NCI-H187 (cell line): ENCODE measurements at regions not wholly inside any gene's neighbourhood (a gene's known extent, or its start where the extent isn't known, plus 50 kb on each side); places are given as distances from the start of the nearest gene placed in this dataset.

Experiments used
- DNase-seq, 2 experiments: peaks; one replicate each; lab custom pipeline; 2025; lab: John Stamatoyannopoulos, UW

DNA sequence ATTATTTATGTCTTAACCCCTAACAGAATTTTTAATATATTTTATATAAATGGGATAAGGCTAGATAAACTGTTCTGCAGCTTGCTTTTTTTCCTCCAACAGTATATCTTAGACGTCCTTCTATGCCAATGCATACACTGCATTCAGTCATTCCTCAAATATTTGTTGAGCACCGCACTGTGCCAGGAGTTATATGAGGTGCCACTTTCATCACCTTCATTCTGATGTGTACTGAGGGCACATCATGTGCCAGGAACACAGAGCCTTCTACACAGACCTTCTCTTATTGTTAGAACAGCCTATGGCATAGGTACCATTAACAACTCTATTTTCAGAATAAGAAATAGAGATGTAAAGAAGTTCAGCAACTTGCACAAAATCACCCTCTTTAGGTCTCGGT lies 570.1 kb downstream of the CDK5RAP2 start:
- DNase-seq: no peak

DNA sequence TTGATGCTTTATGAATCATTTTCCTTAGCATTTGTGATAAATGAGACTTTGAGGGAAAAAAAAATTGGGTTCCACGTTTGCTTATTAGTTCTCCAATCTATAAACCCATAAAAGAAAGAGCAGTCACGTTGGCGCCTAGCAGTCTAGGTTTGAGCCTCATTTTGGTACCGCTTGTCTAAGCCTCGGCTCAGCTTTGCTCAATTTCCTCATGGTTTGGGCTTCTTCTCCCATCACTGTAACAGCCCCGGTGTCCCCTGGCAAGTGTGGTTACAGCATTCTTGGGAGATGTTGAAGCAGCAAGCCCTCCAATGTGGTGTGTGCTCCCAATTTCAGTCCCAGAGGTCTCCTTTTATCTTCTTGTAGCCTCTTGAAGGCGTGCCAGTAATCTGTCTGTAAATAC lies 578.4 kb downstream of the CDK5RAP2 start:
- DNase-seq: no peak

DNA sequence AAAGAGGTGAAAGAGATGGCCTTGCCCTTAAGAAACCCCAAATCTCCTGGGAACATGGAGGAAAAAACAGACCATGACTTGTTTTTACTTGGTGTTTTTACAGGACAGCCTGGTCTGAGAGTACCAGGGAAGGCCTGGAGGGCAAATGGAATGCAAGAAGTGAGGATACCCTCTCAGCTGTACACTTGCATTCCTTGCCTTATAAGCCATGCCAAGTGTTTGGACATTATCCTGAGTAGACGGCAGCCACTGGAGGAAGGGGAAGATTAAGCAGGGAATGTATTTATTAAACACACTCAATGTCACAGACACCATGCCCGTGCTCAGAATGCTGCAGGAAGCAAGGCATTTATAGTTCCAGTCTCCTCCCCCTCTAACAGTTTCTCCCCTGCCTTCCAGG lies 581.4 kb downstream of the CDK5RAP2 start:
- no peak for DNase-seq

DNA sequence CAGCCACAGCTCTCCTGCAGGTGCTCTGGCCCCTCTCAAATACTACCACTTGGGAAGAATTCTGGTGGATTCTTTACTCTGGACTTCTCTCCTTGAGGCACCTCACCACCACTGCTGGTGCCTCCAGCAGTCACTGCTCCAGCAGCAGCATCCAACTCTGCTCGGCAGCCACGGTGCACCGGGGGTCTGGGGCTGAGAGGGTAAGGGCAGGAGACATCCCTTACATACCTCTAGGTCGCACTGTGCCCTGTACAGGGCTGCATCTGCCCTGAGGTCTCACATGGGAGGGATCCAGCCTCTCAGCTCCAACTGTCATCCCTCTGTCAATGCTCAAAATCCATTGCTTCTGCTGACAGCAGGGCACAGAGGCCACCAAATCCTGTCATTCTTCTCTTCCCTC lies 588.2 kb downstream of the CDK5RAP2 start:
- DNase-seq: no peak

DNA sequence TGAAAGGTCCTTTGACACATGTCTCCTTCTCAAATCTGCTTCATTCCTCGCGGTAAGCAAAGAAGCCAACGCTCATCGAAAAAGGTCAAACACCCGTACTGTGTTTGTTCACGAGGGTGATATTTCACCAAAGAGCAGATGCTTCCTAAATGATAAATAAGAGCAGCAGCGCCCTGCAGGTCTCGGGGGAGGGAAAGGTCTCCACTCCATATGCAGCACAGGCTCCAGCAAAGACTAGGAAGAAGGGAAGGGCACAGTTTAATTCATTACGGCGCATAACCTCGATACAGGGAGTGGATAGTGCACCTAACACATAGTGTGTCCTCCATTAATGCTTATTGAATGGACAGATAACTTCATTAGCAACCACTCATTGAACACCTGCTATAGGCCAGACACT lies 593.3 kb downstream of the CDK5RAP2 start:
- DNase-seq: no peak

DNA sequence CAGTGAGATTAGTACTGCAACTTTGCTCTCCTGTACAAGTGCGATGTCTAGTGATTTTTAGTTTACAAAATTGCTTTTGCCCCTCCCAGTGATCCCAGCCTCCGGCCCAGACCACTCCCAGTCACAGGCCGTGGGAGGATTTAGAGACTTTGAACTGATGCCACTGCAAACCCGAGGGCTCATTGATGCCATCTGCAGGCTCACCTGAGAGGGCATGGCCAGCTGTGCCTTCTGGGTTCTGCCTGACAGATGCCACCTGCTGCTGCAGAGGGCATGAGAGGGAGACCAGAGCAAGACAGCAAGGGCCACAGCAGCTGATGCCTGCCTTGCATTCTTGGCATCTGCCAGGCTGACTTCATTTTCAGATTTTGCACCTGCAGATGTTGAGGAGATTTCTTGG lies 593.8 kb downstream of the CDK5RAP2 start:
- DNase-seq: no peak

DNA sequence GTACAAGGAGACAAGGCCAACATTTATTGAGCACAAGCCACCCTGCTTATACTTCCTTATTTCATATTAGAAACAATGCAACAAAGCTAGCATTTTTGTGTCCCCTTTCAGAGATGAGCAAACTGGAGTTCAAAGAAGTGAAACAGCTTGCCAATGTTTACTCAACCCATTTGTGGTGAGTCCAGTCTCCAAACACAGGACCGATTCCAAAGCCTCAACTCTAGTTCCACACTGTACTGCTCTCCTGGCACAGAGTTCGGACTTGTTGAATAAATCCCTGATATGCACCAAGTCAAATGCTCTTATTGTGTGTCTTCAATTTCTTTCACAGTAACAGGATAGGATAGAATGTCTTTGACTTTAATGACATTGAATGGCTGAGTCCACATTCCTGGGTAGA lies 604.8 kb upstream of the BRINP1 start:
- DNase-seq: no peak

DNA sequence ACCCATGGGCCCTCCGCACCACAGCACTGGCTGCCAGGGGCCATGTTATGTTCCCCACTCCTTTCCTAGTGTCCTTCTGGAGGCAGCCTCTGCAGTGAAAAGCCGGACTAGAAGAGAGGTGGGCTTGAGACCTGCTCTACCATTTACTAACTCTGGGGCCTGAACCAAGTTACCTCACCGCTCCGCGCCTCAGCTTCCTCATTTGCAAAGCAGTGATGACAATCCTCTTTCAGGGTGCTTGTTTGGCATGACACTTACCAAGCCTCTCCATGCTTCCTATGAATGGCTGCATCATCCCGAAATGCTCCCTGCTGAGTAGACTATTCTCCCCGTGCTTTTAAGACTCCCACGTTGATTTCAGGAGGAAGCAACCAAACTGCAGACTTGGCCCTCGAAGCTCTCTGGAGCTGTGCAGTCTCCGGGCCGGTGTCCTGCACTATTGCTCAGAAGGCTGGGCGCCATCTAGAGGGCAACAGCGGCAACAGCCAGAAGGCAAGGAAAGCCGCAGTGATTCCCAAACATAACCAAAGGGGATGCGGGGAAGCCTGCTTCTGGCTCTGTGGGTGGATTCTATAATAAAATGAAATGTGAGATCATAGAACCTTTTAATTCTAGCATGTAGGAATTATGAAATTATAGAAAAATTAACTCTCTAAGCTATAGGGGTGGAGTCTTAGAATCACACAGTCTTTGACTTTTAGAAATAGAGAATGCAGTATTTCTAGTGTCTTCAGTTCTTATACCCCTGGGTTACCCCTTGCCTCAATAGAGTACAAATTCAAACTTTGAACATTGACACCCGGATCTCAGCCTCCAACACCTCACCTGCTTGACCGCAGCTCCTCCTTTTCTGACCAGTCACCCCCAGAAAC lies 599.8 kb upstream of the BRINP1 start:
- DNase-seq: peak in 1 of 2 experiments; percentile 18

DNA sequence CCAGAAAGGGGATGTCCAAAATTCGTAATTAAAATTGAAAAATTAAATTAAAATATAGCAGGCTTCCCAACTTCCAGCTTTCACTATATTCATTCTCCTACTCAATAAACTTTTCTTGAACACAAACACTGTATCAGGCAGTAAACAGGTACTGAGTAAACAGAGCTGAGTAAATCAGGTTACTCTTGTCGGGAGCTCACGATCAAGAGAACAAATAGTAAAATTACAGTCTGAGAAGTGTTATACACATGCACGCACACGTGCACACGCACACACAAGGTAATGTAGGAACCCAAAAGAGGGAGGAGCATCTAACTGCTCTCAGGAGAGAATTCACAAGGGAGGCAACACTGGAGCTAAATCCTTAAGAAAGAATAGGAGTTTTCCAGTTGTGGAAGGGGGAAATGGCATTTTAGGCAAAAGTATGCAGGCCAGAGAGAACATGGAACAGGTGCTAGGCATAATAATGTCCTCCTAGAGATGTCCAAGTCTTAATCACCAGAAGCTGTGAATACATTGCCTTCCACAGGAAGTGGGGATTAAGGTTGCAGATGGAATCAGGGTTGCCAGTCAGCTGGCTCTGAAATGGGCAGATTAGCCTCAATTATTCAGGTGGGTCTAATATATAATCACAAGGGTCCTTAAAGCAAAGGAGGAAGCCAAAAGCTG lies 598.8 kb upstream of the BRINP1 start:
- no peak for DNase-seq

DNA sequence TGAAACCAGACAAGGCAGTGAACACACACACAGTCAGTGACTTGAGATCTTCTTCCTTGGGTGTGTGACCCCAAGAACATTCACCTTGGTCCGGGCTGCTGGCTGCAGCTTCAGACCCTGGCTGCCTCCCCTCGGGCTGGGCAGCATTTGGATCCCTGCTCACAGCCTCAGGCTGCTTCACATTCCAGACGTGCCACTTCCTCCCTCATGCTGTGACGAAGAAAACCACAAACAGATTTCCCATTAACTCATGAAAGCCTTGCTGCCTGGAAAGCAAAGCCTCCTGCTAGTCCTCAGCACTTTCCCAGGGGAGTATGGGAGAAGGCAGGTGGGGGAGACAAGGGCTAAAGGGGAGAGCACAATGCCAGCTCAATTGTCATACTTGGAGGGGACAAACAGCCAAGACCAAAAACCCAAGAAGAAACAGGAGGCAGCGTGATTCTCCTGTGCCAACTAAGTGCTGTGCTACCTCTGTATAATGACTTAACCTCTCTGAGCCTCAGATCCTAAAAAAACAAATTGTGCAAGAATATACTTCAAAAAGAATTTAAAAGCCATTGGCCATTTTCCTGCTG lies 594.6 kb upstream of the BRINP1 start:
- no peak for DNase-seq

DNA sequence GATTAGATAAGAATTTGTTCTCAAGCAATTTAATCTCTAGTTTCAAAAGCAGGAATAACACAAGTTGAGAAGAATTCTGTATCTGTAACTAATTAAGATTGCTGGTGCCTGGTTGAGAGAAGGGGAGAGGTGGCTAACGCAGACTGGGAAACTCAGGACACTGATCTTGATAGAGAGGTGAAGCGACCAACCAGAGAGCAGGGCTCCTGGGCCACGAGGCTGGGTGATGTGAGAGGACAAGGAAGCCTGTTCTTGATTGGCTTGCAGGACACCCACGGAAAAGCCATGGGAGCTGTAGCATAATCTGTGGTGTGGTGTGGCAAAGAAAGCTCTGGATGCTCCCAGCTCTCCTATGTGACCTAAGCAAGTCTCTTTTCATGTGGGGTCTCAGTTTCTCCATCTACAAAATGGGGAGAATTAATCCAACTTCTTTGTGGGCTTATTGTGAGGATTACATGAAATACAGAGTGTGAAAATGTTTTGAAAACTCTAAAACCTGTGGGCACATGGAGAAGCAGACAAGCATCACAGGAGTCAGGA lies 594.1 kb upstream of the BRINP1 start:
- DNase-seq: no peak

DNA sequence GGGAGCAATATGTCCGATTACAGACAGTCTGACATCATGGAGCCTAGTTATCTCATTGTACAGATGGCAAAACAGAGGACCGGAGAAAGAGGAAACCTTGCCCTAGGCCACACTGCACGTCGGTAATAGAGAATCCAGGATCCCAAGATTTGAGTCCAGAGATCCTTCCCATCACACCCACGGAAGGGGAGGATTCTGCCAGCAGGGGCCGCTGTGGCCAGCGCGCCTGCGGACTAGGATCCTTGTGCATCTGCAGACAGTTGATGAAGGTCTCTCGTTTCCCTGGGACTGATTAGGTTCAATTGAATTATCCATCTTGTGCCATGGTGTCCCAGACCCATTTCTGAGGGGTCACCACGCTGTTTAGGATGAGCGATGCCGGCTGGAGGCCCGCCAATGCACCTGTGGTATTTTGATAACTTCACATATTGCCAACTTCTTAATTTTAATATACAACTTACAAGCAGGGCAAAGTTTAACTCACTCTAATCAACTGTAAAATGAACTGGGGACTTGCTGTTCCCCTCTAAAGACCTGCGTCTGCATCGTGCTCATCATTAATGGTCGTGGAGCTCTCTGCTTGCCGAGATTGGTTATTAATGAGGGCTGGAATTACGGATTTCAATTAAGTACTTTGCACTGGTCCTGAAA lies 592.7 kb upstream of the BRINP1 start:
- no peak for DNase-seq

DNA sequence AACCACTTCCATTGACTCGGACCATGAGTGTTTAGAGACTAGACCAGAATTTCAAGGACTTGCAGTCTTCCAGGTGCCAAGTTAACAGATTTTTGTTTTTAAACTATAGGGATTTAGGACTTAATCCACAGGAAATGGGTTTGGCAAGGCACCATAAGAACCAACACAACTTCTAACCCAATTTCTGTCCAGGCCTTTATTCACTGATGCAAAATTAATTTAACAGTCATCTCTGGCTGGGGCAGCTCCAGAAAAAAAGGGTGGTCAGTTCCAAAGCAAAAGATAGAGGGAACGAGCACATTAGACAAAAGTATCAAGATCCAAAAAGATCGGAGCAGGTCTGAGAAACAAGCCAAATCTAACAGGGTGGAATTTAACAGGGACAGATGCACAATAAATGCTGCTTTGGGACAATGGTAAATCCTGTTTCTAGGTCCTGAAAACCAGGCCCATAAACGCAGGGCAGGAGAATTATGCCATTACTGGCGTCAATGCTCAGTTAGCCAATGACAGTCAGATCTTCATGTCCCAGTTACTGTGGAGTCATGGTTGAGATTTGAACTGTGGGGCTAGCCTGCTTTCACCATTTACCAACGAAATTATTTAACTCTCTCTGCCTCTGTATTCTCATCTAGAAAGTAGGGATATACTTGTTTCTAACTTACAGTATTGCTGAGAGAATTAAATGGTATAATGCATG lies 590.8 kb upstream of the BRINP1 start:
- DNase-seq: no peak

DNA sequence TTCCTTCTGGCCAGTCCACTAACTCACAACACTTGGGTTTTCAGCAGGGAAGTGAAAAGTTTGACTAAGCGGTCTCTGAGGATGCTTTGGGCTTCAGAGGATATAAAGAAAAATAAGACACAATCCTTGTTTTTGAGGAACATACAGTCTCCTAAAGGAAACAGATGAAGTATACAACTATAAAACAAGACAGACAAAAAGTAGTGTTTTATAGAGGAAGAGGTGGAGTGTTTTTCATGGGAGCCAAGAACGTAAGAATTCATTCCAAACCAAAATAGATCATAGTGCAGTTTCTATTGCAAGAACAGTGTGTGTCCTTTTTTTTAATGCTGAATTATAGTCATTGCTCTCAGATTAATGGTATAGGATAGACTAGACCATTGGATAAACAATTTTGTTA lies 586.9 kb upstream of the BRINP1 start:
- no peak for DNase-seq

DNA sequence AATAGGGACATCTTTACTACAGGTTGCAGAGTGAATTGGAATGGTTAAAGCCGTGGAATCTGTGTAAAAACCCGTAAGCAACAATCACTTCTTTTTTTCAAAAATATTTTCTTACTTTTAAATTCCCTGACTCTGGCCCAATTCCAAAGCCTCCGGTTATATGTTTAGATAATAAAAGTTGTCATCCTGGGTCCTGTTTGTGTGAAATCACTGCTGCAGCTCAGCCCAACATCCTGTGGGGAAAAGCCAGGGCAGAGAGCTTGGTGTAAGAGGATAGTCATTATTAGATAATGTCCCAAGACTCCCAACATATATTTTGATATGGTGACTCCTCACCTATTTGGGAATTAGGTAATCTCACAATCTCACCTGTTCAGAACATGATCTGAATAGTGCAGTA lies 586.0 kb upstream of the BRINP1 start:
- DNase-seq: no peak

DNA sequence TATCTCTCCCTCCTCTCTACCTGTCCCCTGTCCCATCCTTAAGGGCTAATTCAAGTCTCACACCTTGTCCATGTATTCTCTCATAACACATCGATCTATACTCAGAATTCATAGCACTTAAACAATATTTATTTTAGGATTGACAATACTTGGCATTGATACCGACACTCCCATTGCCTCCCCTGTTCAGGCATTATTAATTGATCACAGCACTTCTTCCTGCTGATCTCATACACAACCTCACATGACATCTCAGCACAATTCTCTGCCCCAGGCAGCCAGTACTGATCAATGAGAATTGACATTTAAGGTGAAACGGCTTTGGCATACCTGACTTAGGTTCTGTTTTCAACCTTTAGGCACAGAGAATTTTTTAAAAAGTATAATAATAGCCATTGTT lies 582.4 kb upstream of the BRINP1 start:
- no peak for DNase-seq

DNA sequence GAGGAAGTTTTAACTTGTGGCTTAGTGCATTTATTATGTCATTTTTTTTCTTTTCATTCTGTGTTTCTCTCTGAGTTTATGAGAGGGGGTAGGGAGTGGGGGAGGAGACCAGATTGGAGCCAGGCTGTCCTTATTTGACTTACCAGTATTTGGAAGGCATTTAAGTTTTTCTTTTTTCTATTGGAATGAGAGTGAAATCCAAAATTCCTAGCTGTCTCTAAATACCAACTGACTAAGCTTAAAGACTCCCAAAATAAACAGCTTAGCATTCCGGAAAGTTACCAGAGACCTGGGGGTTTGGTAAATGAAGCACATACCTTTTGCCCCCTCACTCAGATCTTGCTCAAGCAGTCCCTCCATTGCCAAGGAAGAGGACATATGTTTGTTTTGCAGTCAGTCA lies 581.9 kb upstream of the BRINP1 start:
- DNase-seq: no peak

DNA sequence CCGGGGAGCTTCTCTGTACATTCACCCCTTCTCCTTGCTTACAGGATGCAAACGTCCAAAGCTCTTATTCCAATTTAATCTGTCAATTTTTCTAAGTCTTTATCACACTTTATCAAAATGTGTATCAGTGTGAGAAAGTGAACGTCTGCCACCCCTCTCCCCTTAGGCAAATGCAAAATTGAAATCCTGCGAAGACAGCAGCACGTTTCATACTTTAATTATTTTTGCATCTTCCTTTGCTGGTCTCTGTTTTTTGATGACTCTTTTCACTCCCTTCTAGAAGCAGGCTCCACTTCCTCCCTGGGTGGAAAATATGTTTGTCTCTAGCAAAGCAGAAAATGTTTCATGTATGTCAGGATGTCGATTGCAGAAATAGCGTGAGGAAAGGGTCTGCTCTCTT lies 576.5 kb upstream of the BRINP1 start:
- DNase-seq: no peak

DNA sequence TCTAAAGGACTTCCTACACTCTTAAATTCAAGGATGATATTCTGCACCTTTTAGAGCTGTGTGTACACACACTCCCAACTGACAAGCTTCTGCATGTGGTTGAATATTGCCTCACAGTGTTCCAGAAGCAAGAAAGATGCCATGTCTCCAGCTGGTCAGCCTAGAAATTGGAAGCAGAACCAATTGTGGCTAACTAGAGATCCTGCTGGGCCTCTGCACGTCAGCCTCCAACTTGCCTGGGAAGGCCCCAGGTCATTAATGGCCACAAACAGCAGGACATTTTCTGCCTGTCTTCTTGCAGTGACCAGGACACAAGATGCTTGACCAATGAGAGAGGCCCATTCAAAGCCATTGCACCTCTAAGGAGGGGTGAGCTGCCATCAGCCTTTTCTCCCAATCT lies 571.9 kb upstream of the BRINP1 start:
- no peak for DNase-seq

DNA sequence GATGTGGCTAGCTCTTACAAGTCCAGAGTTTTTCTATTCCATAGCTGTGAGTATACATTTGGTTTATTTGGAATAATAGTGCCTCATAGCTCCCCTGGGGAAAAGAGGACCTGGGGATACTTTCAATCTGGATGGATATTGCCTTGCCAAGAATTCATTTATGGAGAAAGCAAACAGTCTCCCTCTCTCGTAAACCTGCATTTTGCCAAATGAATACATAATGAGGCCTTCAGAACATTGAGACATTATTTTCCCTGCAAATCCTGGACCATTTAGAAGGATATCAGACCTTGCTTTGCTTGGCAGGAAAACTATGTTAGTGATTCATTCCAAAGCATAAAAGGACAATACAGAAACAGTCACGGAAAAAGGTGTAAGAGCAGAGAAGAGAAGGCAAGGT lies 569.6 kb upstream of the BRINP1 start:
- no peak for DNase-seq

DNA sequence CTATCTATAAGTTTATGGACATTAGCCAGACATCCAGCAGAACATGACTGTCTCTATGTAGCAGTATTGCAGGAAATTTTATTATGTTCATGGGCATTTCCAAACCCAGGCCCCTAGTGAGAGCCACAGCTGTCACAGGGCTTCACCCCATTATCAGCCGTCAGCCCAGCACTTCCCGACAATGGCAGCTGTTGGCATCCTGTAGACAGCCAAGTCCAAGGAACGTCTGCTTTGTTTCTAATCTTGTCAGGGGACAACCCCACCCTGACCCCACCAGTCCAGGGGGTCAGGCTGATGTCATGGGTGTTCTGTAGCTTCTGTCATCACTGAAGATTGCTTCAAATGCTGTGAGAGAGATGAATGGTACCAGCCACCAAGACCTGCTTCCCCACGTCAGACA lies 565.3 kb upstream of the BRINP1 start:
- DNase-seq: no peak

DNA sequence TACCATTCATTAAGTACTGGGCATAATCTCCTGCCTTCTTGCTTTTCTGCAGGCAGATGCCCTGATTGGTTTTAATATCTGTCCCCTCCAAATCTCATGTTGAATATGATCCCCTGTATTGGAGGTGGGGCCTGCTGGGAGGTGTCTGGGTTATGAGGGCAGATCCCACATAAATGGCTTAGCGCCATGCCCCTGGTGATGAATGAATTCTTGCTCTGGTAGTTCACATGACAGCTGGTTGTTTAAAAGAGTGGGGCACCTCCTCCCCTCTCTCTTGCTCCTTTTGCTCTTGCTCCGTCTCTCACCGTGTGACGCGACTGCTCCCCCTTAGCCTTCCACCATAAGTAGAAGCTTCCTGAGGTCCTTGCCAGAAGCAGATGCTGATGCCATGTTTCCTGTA lies 564.0 kb upstream of the BRINP1 start:
- DNase-seq: no peak
